HG02870 (cell line): ENCODE measurements at regions not wholly inside any gene's neighbourhood (a gene's known extent, or its start where the extent isn't known, plus 50 kb on each side); places are given as distances from the start of the nearest gene placed in this dataset.

Experiments
- ATAC-seq: cut with Tn5 transposase; IDR thresholded peaks from one replicate; pipeline ENCODE4 v1.9.1; 2021; ENCODE audit warnings: mild to moderate bottlenecking, moderate library complexity; ENCODE audit not compliant: unreplicated experiment

- no peak for ATAC-seq
These were observed 643.7 kb upstream of the NR5A2 start for GRCh38 chr1:199383793-199384192.

- no peak for ATAC-seq
These were observed 632.7 kb upstream of the NR5A2 start for GRCh38 chr1:199394856-199395255.

GRCh38 chr1:199396456-199396855, 631.1 kb upstream of the NR5A2 start:
- ATAC-seq = no peak

GRCh38 chr1:199399996-199400724, 627.4 kb upstream of the NR5A2 start:
- peak; percentile 73 for ATAC-seq

GRCh38 chr1:199403531-199404116, 623.9 kb upstream of the NR5A2 start:
- ATAC-seq = no peak

GRCh38 chr1:199404191-199404590, 623.3 kb upstream of the NR5A2 start:
- ATAC-seq = no peak

GRCh38 chr1:199404976-199405375, 622.5 kb upstream of the NR5A2 start:
- ATAC-seq = no peak

- no peak for ATAC-seq
These were observed 621.8 kb upstream of the NR5A2 start for GRCh38 chr1:199405634-199406196.

- ATAC-seq = no peak
These were observed 617.0 kb upstream of the NR5A2 start for GRCh38 chr1:199410462-199410861.

GRCh38 chr1:199411506-199411905, 616.0 kb upstream of the NR5A2 start:
- no peak for ATAC-seq

GRCh38 chr1:199422206-199422605, 605.3 kb upstream of the NR5A2 start:
- ATAC-seq = no peak

- no peak for ATAC-seq
These were observed 579.6 kb upstream of the NR5A2 start for GRCh38 chr1:199447906-199448305.

- no peak for ATAC-seq
These were observed 578.9 kb upstream of the NR5A2 start for GRCh38 chr1:199448646-199449045.

- no peak for ATAC-seq
These were observed 578.3 kb upstream of the NR5A2 start for GRCh38 chr1:199449221-199449620.

- ATAC-seq = no peak
These were observed 577.8 kb upstream of the NR5A2 start for GRCh38 chr1:199449681-199450080.

GRCh38 chr1:199452627-199453026, 574.9 kb upstream of the NR5A2 start:
- no peak for ATAC-seq

GRCh38 chr1:199453723-199454122, 573.8 kb upstream of the NR5A2 start:
- ATAC-seq = no peak

GRCh38 chr1:199460933-199461332, 566.6 kb upstream of the NR5A2 start:
- ATAC-seq = peak; percentile 52

- peak; percentile 72 for ATAC-seq
These were observed 563.9 kb upstream of the NR5A2 start for GRCh38 chr1:199463521-199464127.

- no peak for ATAC-seq
These were observed 560.5 kb upstream of the NR5A2 start for GRCh38 chr1:199466961-199467360.

GRCh38 chr1:199472018-199472417, 555.5 kb upstream of the NR5A2 start:
- ATAC-seq = no peak

GRCh38 chr1:199472978-199473377, 554.5 kb upstream of the NR5A2 start:
- ATAC-seq = no peak
